ENCODE measurements at regions not wholly inside any gene's neighbourhood (a gene's known extent, or its start where the extent isn't known, plus 50 kb on each side); places are given as distances from the start of the nearest gene placed in this dataset.
"Not testable (repeated sequence)": the region's sequence is repeated elsewhere in the genome, so short reads cannot be mapped to it uniquely, and the experiment has no call there.

DNA sequence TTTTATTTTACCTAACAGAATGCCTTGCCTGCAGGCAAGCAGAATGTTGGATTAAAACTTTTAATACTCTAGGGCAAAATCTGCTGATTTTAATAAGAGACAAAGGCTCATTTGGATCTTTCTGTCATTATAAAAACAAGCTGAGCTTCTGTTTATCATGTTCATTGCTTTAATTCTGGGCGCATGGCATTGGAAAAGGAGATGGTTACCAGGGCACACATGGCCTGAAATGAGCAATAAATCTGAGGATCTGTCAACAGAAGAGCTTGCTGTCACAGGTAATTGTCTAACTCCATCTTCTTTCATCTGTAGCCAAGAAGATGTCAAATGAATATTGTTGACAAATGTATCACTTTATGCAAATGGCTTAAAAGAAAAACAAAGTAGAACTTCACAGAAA is 439.6 kb downstream of the DOK5 start:
- TF ChIP-seq, protein P1, sequence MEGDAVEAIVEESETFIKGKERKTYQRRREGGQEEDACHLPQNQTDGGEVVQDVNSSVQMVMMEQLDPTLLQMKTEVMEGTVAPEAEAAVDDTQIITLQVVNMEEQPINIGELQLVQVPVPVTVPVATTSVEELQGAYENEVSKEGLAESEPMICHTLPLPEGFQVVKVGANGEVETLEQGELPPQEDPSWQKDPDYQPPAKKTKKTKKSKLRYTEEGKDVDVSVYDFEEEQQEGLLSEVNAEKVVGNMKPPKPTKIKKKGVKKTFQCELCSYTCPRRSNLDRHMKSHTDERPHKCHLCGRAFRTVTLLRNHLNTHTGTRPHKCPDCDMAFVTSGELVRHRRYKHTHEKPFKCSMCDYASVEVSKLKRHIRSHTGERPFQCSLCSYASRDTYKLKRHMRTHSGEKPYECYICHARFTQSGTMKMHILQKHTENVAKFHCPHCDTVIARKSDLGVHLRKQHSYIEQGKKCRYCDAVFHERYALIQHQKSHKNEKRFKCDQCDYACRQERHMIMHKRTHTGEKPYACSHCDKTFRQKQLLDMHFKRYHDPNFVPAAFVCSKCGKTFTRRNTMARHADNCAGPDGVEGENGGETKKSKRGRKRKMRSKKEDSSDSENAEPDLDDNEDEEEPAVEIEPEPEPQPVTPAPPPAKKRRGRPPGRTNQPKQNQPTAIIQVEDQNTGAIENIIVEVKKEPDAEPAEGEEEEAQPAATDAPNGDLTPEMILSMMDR (IDR thresholded peaks at IDR 0.05; ENCODE audit: borderline replicate concordance, insufficient read depth, low read depth, low read length): no peak

DNA sequence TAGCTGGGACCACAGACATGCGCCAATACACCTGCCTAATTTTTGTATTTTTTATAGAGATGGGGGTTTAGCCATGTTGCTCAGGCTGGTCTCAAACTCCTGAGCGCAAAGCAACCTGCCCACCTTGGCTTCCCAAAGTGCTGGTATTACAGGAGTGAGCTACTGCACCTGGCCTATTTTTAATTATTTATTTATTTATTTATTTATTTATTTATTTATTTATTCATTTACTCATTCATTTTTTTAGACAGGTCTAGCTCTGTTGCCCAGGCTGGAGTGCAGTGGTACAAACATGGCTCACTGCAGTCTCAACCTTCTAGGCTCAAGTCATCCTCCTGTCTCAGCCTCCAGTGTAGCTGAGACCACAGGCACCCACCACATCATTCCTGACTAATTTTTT is 434.3 kb downstream of the DOK5 start:
- TF ChIP-seq, protein P1 (IDR thresholded peaks at IDR 0.05; ENCODE audit: borderline replicate concordance, insufficient read depth, low read depth, low read length): no peak
- no peak overlapping the region for H3K4me3 ChIP-seq (ENCODE audit: low read depth, low read length)

More for the DNA sequence above, 439.6 kb downstream of the DOK5 start:
- H3K4me3 ChIP-seq (ENCODE audit: low read depth, low read length): no peak overlapping the region

DNA sequence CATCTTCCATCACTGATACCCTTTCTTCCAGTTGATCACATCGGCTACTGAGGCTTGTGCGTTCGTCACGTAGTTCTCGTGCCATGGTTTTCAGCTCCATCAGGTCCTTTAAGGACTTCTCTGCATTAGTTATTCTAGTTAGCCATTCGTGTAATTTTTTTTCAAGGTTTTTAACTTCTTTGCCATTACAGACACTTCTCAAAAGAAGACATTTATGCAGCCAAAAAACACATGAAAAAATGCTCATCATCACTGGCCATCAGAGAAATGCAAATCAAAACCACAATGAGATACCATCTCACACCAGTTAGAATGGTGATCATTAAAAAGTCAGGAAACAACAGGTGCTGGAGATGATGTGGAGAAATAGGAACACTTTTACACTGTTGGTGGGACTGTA is 430.7 kb downstream of the DOK5 start:
- not testable (repeated sequence) for H3K4me3 ChIP-seq (ENCODE audit: low read depth, low read length)

DNA sequence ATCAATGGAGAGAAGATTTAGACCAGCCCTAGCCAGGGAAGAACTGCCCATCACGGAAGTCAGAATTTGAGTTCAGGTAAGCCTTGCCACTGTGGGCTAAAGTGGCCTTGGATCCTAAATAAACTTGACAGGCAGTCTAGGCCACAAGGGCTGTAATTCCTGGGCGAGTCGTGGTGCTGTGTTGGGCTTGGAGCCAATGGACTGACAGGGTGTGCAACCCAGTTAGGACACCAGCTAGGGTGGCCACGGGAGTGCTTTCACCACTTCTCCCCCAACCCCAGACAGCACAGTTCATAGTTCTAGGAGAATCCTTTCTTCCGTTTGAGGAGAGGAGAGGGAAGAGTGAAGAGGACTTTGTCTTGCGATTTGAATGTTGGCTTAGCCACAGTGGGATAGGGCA is 422.4 kb downstream of the DOK5 start:
- H3K4me3 ChIP-seq (ENCODE audit: low read depth, low read length): no peak overlapping the region
- TF ChIP-seq, protein P1 (IDR thresholded peaks at IDR 0.05; ENCODE audit: borderline replicate concordance, insufficient read depth, low read depth, low read length): no peak

DNA sequence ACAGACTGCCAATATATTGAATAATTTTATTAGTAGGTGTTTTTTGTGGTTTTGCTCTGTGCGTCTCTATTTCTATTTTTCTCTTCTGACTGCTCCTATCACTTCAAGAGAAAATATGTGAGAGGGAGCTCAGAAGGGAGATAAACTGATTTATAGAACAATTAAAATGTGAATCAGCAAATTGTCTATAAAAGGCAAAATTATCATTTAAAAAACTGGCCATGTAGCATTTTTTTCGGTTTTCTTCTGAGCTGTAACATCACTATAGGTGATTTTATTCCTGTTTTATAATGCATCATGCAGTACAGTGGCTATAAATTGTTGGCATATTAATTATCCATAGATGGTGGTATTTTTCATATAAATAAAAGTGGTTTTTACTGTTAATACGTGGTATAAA is 416.5 kb downstream of the DOK5 start:
- H3K4me3 ChIP-seq (ENCODE audit: low read depth, low read length): no peak overlapping the region
- TF ChIP-seq, protein P1 (IDR thresholded peaks at IDR 0.05; ENCODE audit: borderline replicate concordance, insufficient read depth, low read depth, low read length): no peak

DNA sequence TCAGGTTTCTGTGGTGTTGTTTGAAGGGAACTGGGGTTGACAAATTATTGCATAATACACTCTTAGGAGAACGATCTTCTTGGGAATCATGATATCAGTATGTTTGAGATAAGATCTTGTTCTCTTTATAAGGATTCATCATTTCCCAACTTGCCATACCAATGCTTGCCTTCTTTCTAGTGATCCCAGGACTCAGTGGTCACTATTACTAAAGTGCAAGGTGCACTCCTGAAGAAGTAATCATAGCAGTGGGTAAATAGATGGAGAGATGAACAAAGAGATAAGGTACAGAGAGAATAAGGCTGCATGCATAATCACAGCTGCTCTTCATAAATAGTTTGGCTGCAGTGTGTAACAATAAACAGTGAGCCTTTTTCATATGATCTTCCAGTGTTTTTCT is 404.0 kb downstream of the DOK5 start:
- TF ChIP-seq, protein P1 (IDR thresholded peaks at IDR 0.05; ENCODE audit: borderline replicate concordance, insufficient read depth, low read depth, low read length): no peak
- H3K4me3 ChIP-seq (ENCODE audit: low read depth, low read length): no peak overlapping the region

DNA sequence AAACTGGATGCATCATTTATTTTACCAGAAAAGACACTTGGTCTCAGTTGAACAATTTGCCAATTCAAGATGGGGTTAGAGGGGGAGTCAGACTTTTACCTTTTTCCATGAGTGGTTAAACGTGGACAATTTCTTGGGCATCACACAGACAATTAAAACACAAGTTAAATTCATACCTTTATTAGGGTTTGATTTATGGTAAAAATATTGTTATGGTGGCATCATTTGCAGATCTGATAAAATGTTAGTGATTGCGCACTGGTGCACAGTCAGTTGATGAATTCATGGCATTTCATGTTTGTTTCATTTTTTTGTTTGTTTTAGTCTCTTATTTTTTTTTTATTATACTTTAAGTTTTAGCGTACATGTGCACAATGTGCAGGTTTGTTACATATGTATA is 399.9 kb downstream of the DOK5 start:
- TF ChIP-seq, protein P1 (IDR thresholded peaks at IDR 0.05; ENCODE audit: borderline replicate concordance, insufficient read depth, low read depth, low read length): no peak
- no peak overlapping the region for H3K4me3 ChIP-seq (ENCODE audit: low read depth, low read length)

DNA sequence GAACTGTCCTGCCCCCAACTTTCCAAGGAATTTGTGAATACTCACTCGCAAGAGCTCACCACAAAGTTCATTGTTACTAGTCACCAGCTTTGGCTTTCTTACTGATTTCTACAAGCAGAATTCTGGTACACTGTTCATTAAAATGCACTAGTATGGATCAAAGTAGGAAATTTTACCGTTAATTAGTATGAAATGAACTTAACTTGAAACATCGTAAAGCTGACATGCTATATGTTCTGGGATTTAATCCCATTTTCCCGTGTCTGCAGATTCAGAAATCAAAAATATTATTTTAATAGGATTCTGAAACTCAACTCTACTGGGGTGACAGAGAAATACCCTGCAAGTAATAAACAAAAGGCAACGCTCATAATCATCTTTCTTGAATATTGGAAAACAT is 399.3 kb downstream of the DOK5 start:
- H3K4me3 ChIP-seq (ENCODE audit: low read depth, low read length): no peak overlapping the region
- TF ChIP-seq, protein P1 (IDR thresholded peaks at IDR 0.05; ENCODE audit: borderline replicate concordance, insufficient read depth, low read depth, low read length): no peak
